Chondrocyte (in vitro differentiated cells): ENCODE measurements at regions not wholly inside any gene's neighbourhood (a gene's known extent, or its start where the extent isn't known, plus 50 kb on each side); places are given as distances from the start of the nearest gene placed in this dataset.

ENCODE experiments used
- DNase-seq: peaks from one replicate; pipeline ENCODE4 v3.0.0; 2021; ENCODE audit warnings: mixed read lengths, low spot score
- H3K27ac Mint-ChIP-seq: one replicate; pipeline ENCODE4 v1.8.0; 2021; ENCODE audit warnings: mild to moderate bottlenecking, moderate library complexity, mixed read lengths; ENCODE audit not compliant: unreplicated experiment
- H3K27me3 Mint-ChIP-seq: 2 replicates; pipeline ENCODE4 v1.8.0; 2021; ENCODE audit warnings: low read depth, mixed read lengths
- H3K36me3 Mint-ChIP-seq: 2 replicates; pipeline ENCODE4 v1.8.0; 2021; ENCODE audit warnings: low read depth, mixed read lengths
- H3K4me1 Mint-ChIP-seq: 2 replicates; pipeline ENCODE4 v1.8.0; 2021; ENCODE audit warnings: low read depth, mild to moderate bottlenecking, mixed read lengths
- H3K4me3 Mint-ChIP-seq: one replicate; pipeline ENCODE4 v1.8.0; 2021; ENCODE audit warnings: mild to moderate bottlenecking, moderate library complexity, mixed read lengths; ENCODE audit not compliant: unreplicated experiment
- H3K9me3 Mint-ChIP-seq: 2 replicates; pipeline ENCODE4 v1.8.0; 2021; ENCODE audit warnings: low read depth, mixed read lengths
- TF ChIP-seq, protein P1 (sequence below): fragments of 200-600 bp; sonication (generic); IDR thresholded peaks from 2 replicates; pipeline ENCODE4 v1.5.0; 2021; ENCODE audit warnings: antibody characterized with exemption, mild to moderate bottlenecking, moderate library complexity

DNA sequence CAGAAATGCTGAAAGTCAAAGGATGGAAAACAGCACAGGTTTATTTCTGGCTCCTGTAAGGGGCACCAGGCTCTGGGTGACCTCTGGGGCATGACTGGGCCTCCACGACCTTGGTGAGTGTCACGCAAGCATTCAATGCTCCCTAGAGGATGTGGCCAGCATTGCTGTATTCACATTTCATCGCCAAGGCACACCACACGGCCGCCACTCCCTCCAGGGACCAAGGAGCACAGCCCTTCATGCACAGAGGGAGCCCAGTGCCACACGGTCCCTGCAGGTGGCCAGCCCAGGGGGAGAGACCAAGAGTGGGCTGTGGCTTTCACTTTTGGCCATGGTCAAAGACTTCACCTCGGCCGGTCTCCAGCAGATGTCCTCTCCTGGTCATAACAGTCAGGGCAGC, 137.4 kb upstream of the TNRC6C start:
- Mint-ChIP-seq H3K4me1 (peaks cover 3% of the 10 kb centered on the region), H3K36me3 (no peaks in the 10 kb centered on the region), H3K27ac (no peak overlapping the region), H3K4me3 (no peak overlapping the region), H3K27me3 (peaks cover 9% of the 10 kb centered on the region), H3K9me3 (no peaks in the 10 kb centered on the region)
- TF ChIP-seq, protein P1, sequence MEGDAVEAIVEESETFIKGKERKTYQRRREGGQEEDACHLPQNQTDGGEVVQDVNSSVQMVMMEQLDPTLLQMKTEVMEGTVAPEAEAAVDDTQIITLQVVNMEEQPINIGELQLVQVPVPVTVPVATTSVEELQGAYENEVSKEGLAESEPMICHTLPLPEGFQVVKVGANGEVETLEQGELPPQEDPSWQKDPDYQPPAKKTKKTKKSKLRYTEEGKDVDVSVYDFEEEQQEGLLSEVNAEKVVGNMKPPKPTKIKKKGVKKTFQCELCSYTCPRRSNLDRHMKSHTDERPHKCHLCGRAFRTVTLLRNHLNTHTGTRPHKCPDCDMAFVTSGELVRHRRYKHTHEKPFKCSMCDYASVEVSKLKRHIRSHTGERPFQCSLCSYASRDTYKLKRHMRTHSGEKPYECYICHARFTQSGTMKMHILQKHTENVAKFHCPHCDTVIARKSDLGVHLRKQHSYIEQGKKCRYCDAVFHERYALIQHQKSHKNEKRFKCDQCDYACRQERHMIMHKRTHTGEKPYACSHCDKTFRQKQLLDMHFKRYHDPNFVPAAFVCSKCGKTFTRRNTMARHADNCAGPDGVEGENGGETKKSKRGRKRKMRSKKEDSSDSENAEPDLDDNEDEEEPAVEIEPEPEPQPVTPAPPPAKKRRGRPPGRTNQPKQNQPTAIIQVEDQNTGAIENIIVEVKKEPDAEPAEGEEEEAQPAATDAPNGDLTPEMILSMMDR = peak; percentile 14
- peak; percentile 70 for DNase-seq

DNA sequence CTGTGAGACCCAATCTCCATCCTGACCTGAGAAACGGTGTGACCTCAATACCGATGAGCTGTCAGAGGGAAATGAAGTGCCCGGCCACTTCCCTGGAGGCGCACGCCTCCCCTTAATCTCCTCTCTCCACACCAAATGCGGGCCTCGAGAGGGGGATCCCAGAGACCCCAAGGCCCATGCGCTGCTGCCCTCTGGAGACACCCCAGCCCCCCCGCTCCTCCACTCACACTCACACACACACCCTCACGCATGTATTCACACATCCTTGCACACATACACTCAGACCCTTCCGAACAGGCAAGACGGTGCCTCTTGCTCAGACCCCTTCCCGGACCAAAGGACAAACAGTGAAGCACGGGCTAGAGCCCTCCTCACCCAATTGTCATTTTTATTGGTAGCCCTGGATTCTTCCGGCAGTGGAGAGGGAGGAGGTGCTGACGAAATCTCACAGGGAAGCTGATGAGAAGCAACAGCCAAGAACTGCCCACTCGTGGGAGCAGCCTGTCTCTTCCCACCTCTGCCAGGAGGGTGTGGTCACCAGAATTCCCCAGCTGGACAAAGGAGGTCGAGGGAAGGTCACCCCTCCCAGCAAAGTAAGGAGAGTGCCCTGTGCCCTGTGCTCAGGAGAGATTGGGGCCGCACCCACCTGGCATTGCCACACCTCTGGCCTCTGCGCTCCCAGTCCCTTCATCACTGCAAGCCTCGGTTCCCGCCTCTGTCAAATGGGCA, 136.0 kb upstream of the TNRC6C start:
- peaks cover 9% of the 10 kb centered on the region for H3K27me3 Mint-ChIP-seq
- H3K9me3 Mint-ChIP-seq = no peaks in the 10 kb centered on the region
- H3K4me3 Mint-ChIP-seq = no peak overlapping the region
- no peaks in the 10 kb centered on the region for H3K36me3 Mint-ChIP-seq
- DNase-seq = peak; percentile 77
- TF ChIP-seq, protein P1 = no peak
- peaks cover 3% of the 10 kb centered on the region for H3K4me1 Mint-ChIP-seq
- H3K27ac Mint-ChIP-seq = no peak overlapping the region

- Mint-ChIP-seq H3K9me3 (no peaks in the 10 kb centered on the region), H3K36me3 (no peaks in the 10 kb centered on the region), H3K27ac (no peak overlapping the region), H3K27me3 (peaks cover 9% of the 10 kb centered on the region), H3K4me1 (peaks cover 3% of the 10 kb centered on the region), H3K4me3 (no peak overlapping the region)
- DNase-seq = peak; percentile 59
- TF ChIP-seq, protein P1 = no peak
Observed at GRCh38 chr17:77824102-77824779, 134.3 kb upstream of the TNRC6C start.

GRCh38 chr17:77824780-77825280, 133.7 kb upstream of the TNRC6C start:
- H3K4me1 Mint-ChIP-seq = peaks cover 7% of the 10 kb centered on the region
- no peaks in the 10 kb centered on the region for H3K9me3 Mint-ChIP-seq
- peaks cover 9% of the 10 kb centered on the region for H3K27me3 Mint-ChIP-seq
- H3K27ac Mint-ChIP-seq = no peak overlapping the region
- peak; percentile 20 for DNase-seq
- H3K36me3 Mint-ChIP-seq = no peaks in the 10 kb centered on the region
- H3K4me3 Mint-ChIP-seq = no peak overlapping the region
- TF ChIP-seq, protein P1 = no peak

DNA sequence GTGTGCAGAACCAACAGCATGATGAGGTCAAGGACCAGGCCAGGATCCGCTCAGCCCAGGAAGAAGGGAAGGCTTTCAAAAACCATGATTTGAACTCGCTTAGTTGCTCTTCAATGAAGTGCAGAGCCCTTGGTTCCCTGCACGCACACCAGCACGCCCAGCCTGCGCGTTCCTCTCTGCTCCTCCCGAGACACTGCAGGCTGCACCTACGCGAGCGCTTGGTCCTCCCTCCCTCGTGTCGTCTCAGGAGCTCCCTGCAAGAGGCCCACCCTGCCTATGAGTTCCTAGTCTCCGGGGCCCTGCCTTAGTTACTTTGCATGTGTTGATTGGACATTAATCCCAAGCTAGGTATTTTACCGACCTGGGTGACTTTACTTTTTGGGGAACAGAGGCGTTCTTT, 132.9 kb upstream of the TNRC6C start:
- peak; percentile 64 for DNase-seq
- H3K27ac Mint-ChIP-seq = no peak overlapping the region
- TF ChIP-seq, protein P1 = no peak
- H3K4me1 Mint-ChIP-seq = peaks cover 15% of the 10 kb centered on the region
- no peaks in the 10 kb centered on the region for H3K36me3 Mint-ChIP-seq
- H3K9me3 Mint-ChIP-seq = no peaks in the 10 kb centered on the region
- no peak overlapping the region for H3K4me3 Mint-ChIP-seq
- H3K27me3 Mint-ChIP-seq = peaks cover 9% of the 10 kb centered on the region
